Epithelial cell of esophagus (primary cell): ENCODE measurements at regions not wholly inside any gene's neighbourhood (a gene's known extent, or its start where the extent isn't known, plus 50 kb on each side); places are given as distances from the start of the nearest gene placed in this dataset.

Source experiments
- DNase-seq: peaks from one replicate; pipeline ENCODE4 v3.0.0; 2010; ENCODE audit warnings: low read depth
- H3K4me3 ChIP-seq: 2 replicates; pipeline ENCODE4 v1.5.1; 2011; ENCODE audit warnings: mild to moderate bottlenecking, low read length, control low read depth
- CTCF ChIP-seq: IDR thresholded peaks from 2 replicates; pipeline ENCODE4 v1.5.1; 2011; ENCODE audit warnings: low read depth, mild to moderate bottlenecking, low read length, control low read depth, inconsistent platforms; ENCODE audit not compliant: insufficient read depth; ENCODE audit errors: missing control alignments

- TF ChIP-seq CTCF, result no peak
- no peak for DNase-seq
- H3K4me3 ChIP-seq, result no peak overlapping the region
These were observed 72.0 kb upstream of the PCSK6 start for GRCh38 chr15:101561584-101561906.

DNA sequence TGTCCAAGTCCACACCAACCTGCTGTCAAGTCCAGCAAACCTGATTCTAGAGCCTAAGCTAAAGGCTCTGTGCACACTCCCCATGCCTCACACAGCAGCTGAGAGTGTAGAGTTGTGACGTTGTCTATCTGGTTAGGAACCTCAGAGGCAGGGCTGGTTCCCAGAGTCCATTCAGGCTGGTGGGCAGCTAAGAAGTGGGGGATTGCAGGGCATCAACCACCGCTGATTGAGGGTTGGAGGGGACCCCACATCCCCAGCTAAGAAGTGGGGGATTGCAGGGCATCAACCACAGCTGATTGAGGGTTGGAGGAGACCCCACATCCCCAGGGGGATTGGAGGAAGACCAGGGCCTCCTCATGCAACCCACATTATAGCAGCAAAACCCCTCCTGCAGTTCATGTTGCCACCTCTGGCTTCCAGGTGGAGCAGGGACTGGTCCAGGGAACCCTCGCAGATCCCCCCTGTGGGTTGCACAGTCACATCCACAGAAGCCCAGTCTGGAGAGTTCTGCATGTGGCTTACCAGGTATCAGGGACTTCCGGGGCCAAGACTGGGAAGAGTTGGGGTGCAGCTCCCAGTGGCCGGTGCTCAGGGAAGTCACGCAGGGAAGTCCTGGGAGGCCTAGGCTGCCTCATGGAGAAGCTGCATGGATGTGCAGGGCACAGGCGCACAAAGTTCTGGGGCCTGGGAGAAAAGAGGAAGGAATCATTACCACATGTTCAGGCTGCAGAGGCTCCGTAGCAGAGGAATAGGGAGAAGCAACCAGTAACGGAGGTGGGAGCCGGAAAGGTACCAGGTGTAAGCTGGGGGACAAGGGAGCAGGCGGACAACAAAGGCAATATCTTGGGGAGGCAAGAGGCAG lies 71.4 kb upstream of the PCSK6 start:
- no peak overlapping the region for H3K4me3 ChIP-seq
- no peak for TF ChIP-seq CTCF
- no peak for DNase-seq

- no peak for DNase-seq
These were observed 70.4 kb upstream of the PCSK6 start for GRCh38 chr15:101559952-101560351.

GRCh38 chr15:101558221-101558941 lies 68.9 kb upstream of the PCSK6 start:
- no peak for TF ChIP-seq CTCF
- peak; percentile 50 for DNase-seq
- no peak overlapping the region for H3K4me3 ChIP-seq

More at GRCh38 chr15:101559952-101560351, 70.4 kb upstream of the PCSK6 start:
- TF ChIP-seq CTCF, result no peak
- H3K4me3 ChIP-seq, result no peak overlapping the region

DNA sequence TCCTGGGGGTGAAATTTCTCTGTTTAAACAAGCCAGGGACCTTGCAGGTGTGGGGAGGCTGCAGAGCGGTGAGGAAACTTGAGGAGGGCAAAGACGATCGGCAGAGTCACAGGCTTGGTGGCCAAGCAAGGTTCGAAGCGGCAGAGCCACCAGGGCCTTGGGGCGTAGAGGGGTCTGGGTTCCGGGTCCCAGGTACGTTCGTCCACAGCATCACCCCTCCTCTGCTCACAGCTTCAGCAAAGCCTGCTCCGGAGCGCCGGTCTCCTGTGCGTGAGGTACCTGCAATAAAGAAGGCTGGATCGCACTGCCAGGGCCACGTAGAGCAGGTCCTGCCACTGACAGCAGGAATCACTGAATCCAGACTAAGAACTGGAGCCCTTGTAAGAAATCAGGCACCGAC lies 66.8 kb upstream of the PCSK6 start:
- no peak for DNase-seq
- TF ChIP-seq CTCF, result no peak

DNA sequence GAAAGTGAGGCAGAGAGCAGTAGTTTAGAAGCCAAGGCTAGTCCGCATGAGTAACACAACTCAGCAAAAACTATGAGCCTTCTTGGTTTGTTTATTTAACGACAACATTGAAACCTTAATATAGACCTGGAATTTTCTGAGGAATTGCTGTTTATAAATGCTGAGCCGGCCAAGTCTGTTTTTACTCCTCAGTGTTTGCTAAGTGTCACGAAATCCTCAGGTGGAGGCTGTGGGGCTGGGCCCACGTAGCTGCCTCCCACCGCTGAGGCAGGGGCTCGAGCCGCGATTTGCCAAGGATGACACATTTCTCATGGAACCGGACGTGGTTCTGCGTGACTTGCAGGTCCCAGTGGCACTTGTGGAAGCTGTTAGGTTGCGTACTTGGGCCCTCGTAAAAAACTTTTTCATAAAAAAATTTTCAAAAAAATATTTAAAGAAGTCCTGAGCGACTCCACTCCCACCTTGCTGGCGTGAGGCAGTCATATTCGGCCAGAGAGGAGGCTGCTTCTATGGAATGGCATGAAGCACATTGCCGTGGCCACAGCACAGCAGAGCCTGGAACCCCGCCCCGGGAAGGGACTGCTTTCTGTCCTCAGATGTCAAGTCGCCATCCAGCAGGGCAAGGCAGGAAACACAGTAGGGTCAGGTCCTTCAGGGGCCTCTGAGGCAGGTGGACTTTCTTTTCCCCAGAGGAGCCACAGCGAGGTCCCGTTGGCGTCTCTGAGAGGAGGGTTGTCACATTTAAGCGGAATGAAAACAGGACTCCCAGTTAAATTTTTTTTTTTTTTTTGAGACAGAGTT lies 64.8 kb upstream of the PCSK6 start:
- TF ChIP-seq CTCF, result no peak
- H3K4me3 ChIP-seq, result no peak overlapping the region
- DNase-seq, result no peak

More for the DNA sequence above, 66.8 kb upstream of the PCSK6 start:
- H3K4me3 ChIP-seq, result no peak overlapping the region
